ENCODE measurements at regions not wholly inside any gene's neighbourhood (a gene's known extent, or its start where the extent isn't known, plus 50 kb on each side); places are given as distances from the start of the nearest gene placed in this dataset.

GRCh38 chr5:6090838-6091237 lies 287.5 kb downstream of the MED10 start:
- TF ChIP-seq CTCF (IDR thresholded peaks at IDR 0.05; ENCODE audit: low read depth, low read length) (no peak), POLR2A (IDR thresholded peaks at IDR 0.05; ENCODE audit: extremely low read depth, insufficient read length) (no peak), MAX (IDR thresholded peaks at IDR 0.05; ENCODE audit: low read depth, low read length) (no peak), MYC (IDR thresholded peaks at IDR 0.05; ENCODE audit: low read depth, low read length) (no peak)

Data from NB4 (cell line).